ENCODE measurements at regions not wholly inside any gene's neighbourhood (a gene's known extent, or its start where the extent isn't known, plus 50 kb on each side); places are given as distances from the start of the nearest gene placed in this dataset.

DNA sequence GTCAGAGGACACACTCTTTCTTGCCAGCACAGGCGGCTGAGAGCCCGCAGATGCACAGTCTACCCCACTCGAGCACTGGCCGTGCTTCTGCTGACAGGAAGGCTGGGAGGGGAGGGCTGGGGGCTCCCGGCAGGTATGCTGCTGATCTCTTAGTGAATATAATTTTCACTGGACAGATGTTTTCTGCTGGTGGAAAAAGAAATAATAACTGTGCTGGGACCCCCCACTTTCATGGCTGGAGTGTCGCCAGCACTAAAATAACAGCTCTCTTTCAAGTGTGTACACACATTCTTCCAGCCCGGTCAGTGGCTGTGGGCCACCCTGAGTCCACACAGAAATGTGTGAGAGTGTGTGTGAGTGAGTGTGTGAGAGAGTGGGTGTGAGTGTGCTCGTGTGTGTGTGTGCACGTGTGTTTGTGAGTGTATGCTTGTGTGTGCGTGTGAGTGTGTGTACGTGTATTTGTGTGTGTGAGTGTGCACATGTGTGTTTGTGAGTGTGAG is 167.7 kb upstream of the USP24 start:
- TF ChIP-seq CEBPB (IDR thresholded peaks at IDR 0.05) (no peak), NFIC (IDR thresholded peaks at IDR 0.05) (no peak), RAD21 (IDR thresholded peaks at IDR 0.05; ENCODE audit: low read depth) (no peak), FOXM1 (IDR thresholded peaks at IDR 0.05; ENCODE audit: borderline replicate concordance, low read depth) (no peak), CREB1 (IDR thresholded peaks at IDR 0.05; ENCODE audit: low read depth) (no peak), TCF12 (IDR thresholded peaks at IDR 0.05; ENCODE audit: low read depth) (no peak), MAX (IDR thresholded peaks at IDR 0.05) (no peak), ZBTB7A (IDR thresholded peaks at IDR 0.05; ENCODE audit: low read depth) (no peak), EGR1 (IDR thresholded peaks at IDR 0.05) (no peak), EP300 (IDR thresholded peaks at IDR 0.05; ENCODE audit: borderline replicate concordance) (no peak), YY1 (IDR thresholded peaks at IDR 0.05; ENCODE audit: low read depth) (no peak), TAF1 (IDR thresholded peaks at IDR 0.05; ENCODE audit: low read depth) (no peak)
- TF ChIP-seq, protein P1, sequence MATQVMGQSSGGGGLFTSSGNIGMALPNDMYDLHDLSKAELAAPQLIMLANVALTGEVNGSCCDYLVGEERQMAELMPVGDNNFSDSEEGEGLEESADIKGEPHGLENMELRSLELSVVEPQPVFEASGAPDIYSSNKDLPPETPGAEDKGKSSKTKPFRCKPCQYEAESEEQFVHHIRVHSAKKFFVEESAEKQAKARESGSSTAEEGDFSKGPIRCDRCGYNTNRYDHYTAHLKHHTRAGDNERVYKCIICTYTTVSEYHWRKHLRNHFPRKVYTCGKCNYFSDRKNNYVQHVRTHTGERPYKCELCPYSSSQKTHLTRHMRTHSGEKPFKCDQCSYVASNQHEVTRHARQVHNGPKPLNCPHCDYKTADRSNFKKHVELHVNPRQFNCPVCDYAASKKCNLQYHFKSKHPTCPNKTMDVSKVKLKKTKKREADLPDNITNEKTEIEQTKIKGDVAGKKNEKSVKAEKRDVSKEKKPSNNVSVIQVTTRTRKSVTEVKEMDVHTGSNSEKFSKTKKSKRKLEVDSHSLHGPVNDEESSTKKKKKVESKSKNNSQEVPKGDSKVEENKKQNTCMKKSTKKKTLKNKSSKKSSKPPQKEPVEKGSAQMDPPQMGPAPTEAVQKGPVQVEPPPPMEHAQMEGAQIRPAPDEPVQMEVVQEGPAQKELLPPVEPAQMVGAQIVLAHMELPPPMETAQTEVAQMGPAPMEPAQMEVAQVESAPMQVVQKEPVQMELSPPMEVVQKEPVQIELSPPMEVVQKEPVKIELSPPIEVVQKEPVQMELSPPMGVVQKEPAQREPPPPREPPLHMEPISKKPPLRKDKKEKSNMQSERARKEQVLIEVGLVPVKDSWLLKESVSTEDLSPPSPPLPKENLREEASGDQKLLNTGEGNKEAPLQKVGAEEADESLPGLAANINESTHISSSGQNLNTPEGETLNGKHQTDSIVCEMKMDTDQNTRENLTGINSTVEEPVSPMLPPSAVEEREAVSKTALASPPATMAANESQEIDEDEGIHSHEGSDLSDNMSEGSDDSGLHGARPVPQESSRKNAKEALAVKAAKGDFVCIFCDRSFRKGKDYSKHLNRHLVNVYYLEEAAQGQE (IDR thresholded peaks at IDR 0.05; ENCODE audit: low read depth) = no peak

DNA sequence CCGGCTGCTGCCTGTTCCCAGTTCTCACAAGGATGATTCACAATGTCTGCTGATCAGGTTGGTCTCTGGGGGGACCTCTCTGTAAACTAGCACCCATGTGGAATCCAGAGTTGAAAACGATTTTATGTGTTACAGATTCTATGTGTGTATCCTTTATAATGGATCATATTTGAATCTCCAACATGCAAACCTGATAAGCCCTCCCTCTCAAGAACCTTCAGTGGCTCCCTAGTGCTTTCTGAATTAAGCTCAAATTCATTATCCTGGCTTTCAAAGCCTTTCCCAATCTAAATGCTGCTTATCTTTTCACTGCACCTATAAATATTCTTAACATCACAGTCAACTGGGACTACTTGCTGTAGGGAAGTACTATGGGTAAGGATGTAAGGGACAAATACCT is 166.8 kb upstream of the USP24 start:
- TF ChIP-seq FOXM1 (IDR thresholded peaks at IDR 0.05; ENCODE audit: borderline replicate concordance, low read depth) = no peak
- no peak for TF ChIP-seq TAF1 (IDR thresholded peaks at IDR 0.05; ENCODE audit: low read depth)
- no peak for TF ChIP-seq TCF12 (IDR thresholded peaks at IDR 0.05; ENCODE audit: low read depth)
- TF ChIP-seq NFIC (IDR thresholded peaks at IDR 0.05) = no peak
- no peak for TF ChIP-seq CREB1 (IDR thresholded peaks at IDR 0.05; ENCODE audit: low read depth)
- TF ChIP-seq CEBPB (IDR thresholded peaks at IDR 0.05) = no peak
- TF ChIP-seq, protein P2, sequence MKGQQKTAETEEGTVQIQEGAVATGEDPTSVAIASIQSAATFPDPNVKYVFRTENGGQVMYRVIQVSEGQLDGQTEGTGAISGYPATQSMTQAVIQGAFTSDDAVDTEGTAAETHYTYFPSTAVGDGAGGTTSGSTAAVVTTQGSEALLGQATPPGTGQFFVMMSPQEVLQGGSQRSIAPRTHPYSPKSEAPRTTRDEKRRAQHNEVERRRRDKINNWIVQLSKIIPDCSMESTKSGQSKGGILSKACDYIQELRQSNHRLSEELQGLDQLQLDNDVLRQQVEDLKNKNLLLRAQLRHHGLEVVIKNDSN (IDR thresholded peaks at IDR 0.05) = no peak
- TF ChIP-seq, protein P1 (IDR thresholded peaks at IDR 0.05; ENCODE audit: low read depth) = no peak
- no peak for TF ChIP-seq YY1 (IDR thresholded peaks at IDR 0.05; ENCODE audit: low read depth)
- TF ChIP-seq ZBTB7A (IDR thresholded peaks at IDR 0.05; ENCODE audit: low read depth) = no peak
- no peak for TF ChIP-seq TEAD4 (IDR thresholded peaks at IDR 0.05)
- no peak for TF ChIP-seq EGR1 (IDR thresholded peaks at IDR 0.05)
- no peak for TF ChIP-seq MAX (IDR thresholded peaks at IDR 0.05)

DNA sequence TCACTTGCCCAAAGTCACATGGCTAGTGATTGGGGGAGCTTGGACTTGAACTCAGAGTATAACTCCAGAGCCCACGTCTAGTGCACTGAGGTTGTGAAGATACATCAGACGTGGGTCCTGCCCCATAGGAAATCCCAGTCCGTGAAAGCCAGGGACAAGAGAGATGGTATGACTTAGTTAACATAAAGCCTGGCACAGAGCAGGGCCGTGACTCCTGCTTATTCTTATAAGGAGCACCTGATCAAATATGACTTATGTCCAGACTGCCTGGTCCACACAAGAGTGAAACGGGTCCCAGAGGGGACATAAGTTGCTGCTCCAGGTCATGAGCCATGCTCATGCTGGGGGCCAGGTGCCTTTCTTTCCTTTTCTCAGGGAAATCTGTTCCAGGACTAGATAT is 166.3 kb upstream of the USP24 start:
- TF ChIP-seq NFIC (IDR thresholded peaks at IDR 0.05) = no peak
- TF ChIP-seq, protein P2 (IDR thresholded peaks at IDR 0.05) = no peak
- no peak for TF ChIP-seq EP300 (IDR thresholded peaks at IDR 0.05; ENCODE audit: borderline replicate concordance)
- no peak for TF ChIP-seq TCF12 (IDR thresholded peaks at IDR 0.05; ENCODE audit: low read depth)
- no peak for TF ChIP-seq FOXM1 (IDR thresholded peaks at IDR 0.05; ENCODE audit: borderline replicate concordance, low read depth)
- TF ChIP-seq TAF1 (IDR thresholded peaks at IDR 0.05; ENCODE audit: low read depth) = no peak
- no peak for TF ChIP-seq EGR1 (IDR thresholded peaks at IDR 0.05)
- no peak for TF ChIP-seq CEBPB (IDR thresholded peaks at IDR 0.05)
- TF ChIP-seq, protein P1 (IDR thresholded peaks at IDR 0.05; ENCODE audit: low read depth) = no peak
- TF ChIP-seq CREB1 (IDR thresholded peaks at IDR 0.05; ENCODE audit: low read depth) = no peak

- TF ChIP-seq EP300 (IDR thresholded peaks at IDR 0.05; ENCODE audit: borderline replicate concordance) (no peak), YY1 (IDR thresholded peaks at IDR 0.05; ENCODE audit: low read depth) (no peak), TEAD4 (IDR thresholded peaks at IDR 0.05) (no peak), TAF1 (IDR thresholded peaks at IDR 0.05; ENCODE audit: low read depth) (no peak), RAD21 (IDR thresholded peaks at IDR 0.05; ENCODE audit: low read depth) (no peak)
- TF ChIP-seq, protein P1 (IDR thresholded peaks at IDR 0.05; ENCODE audit: low read depth) = no peak
- TF ChIP-seq, protein P2 (IDR thresholded peaks at IDR 0.05) = no peak
These were observed 165.3 kb upstream of the USP24 start for GRCh38 chr1:55380355-55380970.
